SK-N-SH (cell line): ENCODE measurements at regions not wholly inside any gene's neighbourhood (a gene's known extent, or its start where the extent isn't known, plus 50 kb on each side); places are given as distances from the start of the nearest gene placed in this dataset.

Experiments used
- CTCF ChIA-PET: fragments of 300-600, 350-600 bp; formaldehyde crosslinking; extraction: SDS; loops from one replicate; lab custom pipeline; 2021; lab: Yijun Ruan, JAX
- POLR2A ChIA-PET: fragments of 350-600 bp; sonication (Branson Sonifier 250); formaldehyde crosslinking; extraction: SDS; loops from one replicate; lab custom pipeline; 2020; ENCODE audit warnings: antibody characterized with exemption, inconsistent platforms; lab: Yijun Ruan, JAX
- DNase-seq: peaks from one replicate; pipeline ENCODE4 v3.0.0; 2012
- H2AFZ ChIP-seq: fragments of 200-600 bp; sonication (generic); 2 replicates; pipeline ENCODE4 v1.8.1; 2016; ENCODE audit warnings: antibody characterized with exemption, mild to moderate bottlenecking, low read depth
- H3F3A ChIP-seq: fragments of 200-600 bp; sonication (generic); replicated peaks from 2 replicates; pipeline ENCODE3; 2016; ENCODE audit warnings: antibody characterized with exemption, mild to moderate bottlenecking; ENCODE audit not compliant: insufficient read depth
- H3K27ac ChIP-seq, 2 experiments: fragments of 200-500 bp in 1 of 2; fragments of 200-600 bp in 1 of 2; sonication (Bioruptor generic) in 1 of 2; sonication (generic), shearing (Covaris generic) in 1 of 2; 2 replicates each; pipeline versions ENCODE4 v1.5.1 to v1.6.1; 2014 to 2016; ENCODE audit warnings: low read depth in 2 of 2, inconsistent platforms in 1 of 2, low read length in 1 of 2, mild to moderate bottlenecking in 1 of 2, mixed read lengths in 1 of 2
- H3K27me3 ChIP-seq: fragments of 200-600 bp; sonication (generic), shearing (Covaris generic); 2 replicates; pipeline ENCODE4 v1.6.1; 2016; ENCODE audit warnings: mixed run types; ENCODE audit not compliant: insufficient read depth
- H3K36me3 ChIP-seq, 2 experiments: fragments of 200-500 bp in 1 of 2; fragments of 200-600 bp in 1 of 2; sonication (Bioruptor generic) in 1 of 2; sonication (generic) in 1 of 2; replicated peaks in 1 of 2; 2 replicates each; pipeline versions ENCODE3 to v1.5.1; 2014 to 2016; ENCODE audit warnings: low read length in 1 of 2, mild to moderate bottlenecking in 1 of 2; ENCODE audit not compliant: insufficient read depth in 2 of 2, control insufficient read depth in 1 of 2
- H3K4me1 ChIP-seq, 2 experiments: fragments of 200-500 bp in 1 of 2; fragments of 200-600 bp in 1 of 2; sonication (Bioruptor generic) in 1 of 2; sonication (generic), shearing (Covaris generic) in 1 of 2; 2 replicates each; pipeline versions ENCODE4 v1.5.1 to v1.6.1; 2014 to 2016; ENCODE audit warnings: low read depth in 1 of 2, low read length in 1 of 2, mixed run types in 1 of 2; ENCODE audit not compliant: insufficient read depth in 2 of 2, control insufficient read depth in 1 of 2
- H3K4me2 ChIP-seq: fragments of 200-600 bp; sonication (generic), shearing (Covaris generic); 2 replicates; pipeline ENCODE4 v1.6.1; 2017; ENCODE audit warnings: mixed run types
- H3K4me3 ChIP-seq, 2 experiments: fragments of 200-500 bp in 1 of 2; fragments of 200-600 bp in 1 of 2; sonication (Bioruptor generic) in 1 of 2; sonication (generic), shearing (Covaris generic) in 1 of 2; 2 replicates each; pipeline versions ENCODE4 v1.5.1 to v1.8.1; 2014 to 2016; ENCODE audit warnings: low read depth in 2 of 2, inconsistent platforms in 1 of 2, low read length in 1 of 2, mild to moderate bottlenecking in 1 of 2, mixed read lengths in 1 of 2, moderate library complexity in 1 of 2
- H3K79me2 ChIP-seq: fragments of 200-600 bp; sonication (generic); 2 replicates; pipeline ENCODE4 v1.8.1; 2017; ENCODE audit warnings: mild to moderate bottlenecking; ENCODE audit not compliant: insufficient read depth
- H3K9ac ChIP-seq: fragments of 200-600 bp; sonication (generic); 2 replicates; pipeline ENCODE4 v1.6.1; 2017; ENCODE audit warnings: mixed run types
- H3K9me2 ChIP-seq: fragments of 200-600 bp; sonication (generic); 2 replicates; pipeline ENCODE4 v1.6.1; 2017; ENCODE audit warnings: mixed run types
- H3K9me3 ChIP-seq: fragments of 200-600 bp; sonication (generic); 2 replicates; pipeline ENCODE4 v1.6.1; 2017; ENCODE audit warnings: mixed run types, mild to moderate bottlenecking, moderate library complexity
- H4K20me1 ChIP-seq: fragments of 200-600 bp; sonication (generic); 2 replicates; pipeline ENCODE4 v1.6.1; 2017; ENCODE audit warnings: mild to moderate bottlenecking, mixed run types; ENCODE audit not compliant: insufficient read depth
- CHD2 ChIP-seq: fragments of 150-350 bp; IDR thresholded peaks from 2 replicates; pipeline ENCODE4 v1.6.1; 2018; ENCODE audit warnings: low read length; ENCODE audit not compliant: partially characterized antibody
- EP300 ChIP-seq, 2 experiments: IDR thresholded peaks; 2 replicates each; pipeline versions ENCODE4 v1.4.0 to v1.6.1; 2012; ENCODE audit warnings: borderline replicate concordance in 1 of 2, low read depth in 1 of 2, low read length in 1 of 2
- FOSL2 ChIP-seq: IDR thresholded peaks from 2 replicates; pipeline ENCODE4 v1.4.0; 2012; ENCODE audit warnings: low read depth, mild to moderate bottlenecking, moderate library complexity, borderline replicate concordance
- GATA2 ChIP-seq: sonication (generic); formaldehyde crosslinking; IDR thresholded peaks from 2 replicates; pipeline ENCODE4 v1.5.0; 2020; ENCODE audit warnings: mild to moderate bottlenecking, missing genetic modification reagents
- POLR2AphosphoS5 ChIP-seq: IDR thresholded peaks from 2 replicates; pipeline ENCODE4 v1.6.1; 2012; ENCODE audit warnings: low read depth, low read length
- RAD21 ChIP-seq: IDR thresholded peaks from 2 replicates; pipeline ENCODE4 v1.6.1; 2012; ENCODE audit warnings: mild to moderate bottlenecking, low read length
- RCOR1 ChIP-seq: fragments of 150-350 bp; IDR thresholded peaks from 2 replicates; pipeline ENCODE4 v1.6.1; 2017; ENCODE audit warnings: antibody characterized with exemption, low read length
- RXRA ChIP-seq: IDR thresholded peaks from 2 replicates; pipeline ENCODE4 v1.4.0; 2012; ENCODE audit warnings: low read depth, mild to moderate bottlenecking, borderline replicate concordance
- SMC3 ChIP-seq: IDR thresholded peaks from 2 replicates; pipeline ENCODE4 v1.6.1; 2012; ENCODE audit warnings: low read depth, low read length, improper control_type of control experiment
- TAF1 ChIP-seq: IDR thresholded peaks from 2 replicates; pipeline ENCODE4 v1.6.1; 2012; ENCODE audit warnings: low read depth, mild to moderate bottlenecking, low read length, moderate library complexity, borderline replicate concordance
- TCF12 ChIP-seq: IDR thresholded peaks from 2 replicates; pipeline ENCODE4 v1.4.0; 2012
- TEAD4 ChIP-seq: IDR thresholded peaks from 2 replicates; pipeline ENCODE4 v1.4.0; 2012; ENCODE audit warnings: mild to moderate bottlenecking, borderline replicate concordance; ENCODE audit not compliant: insufficient read depth
- WGBS: methylation state at CpG from one replicate; pipeline ENCODE4 v1.1.6; 2017; ENCODE audit warnings: low lambda C conversion rate; 5-methylcytosine and 5-hydroxymethylcytosine counted together
- TF ChIP-seq, protein P1 (sequence below): IDR thresholded peaks from 2 replicates; pipeline ENCODE4 v1.4.0; 2012; ENCODE audit warnings: low read depth, borderline replicate concordance
- TF ChIP-seq, protein P2 (sequence below): fragments of 150-350 bp; IDR thresholded peaks from 2 replicates; pipeline ENCODE4 v1.6.1; 2016; ENCODE audit warnings: mild to moderate bottlenecking, low read depth, low read length
- TF ChIP-seq, protein P3 (sequence below): fragments of 200-600 bp; sonication (generic); IDR thresholded peaks from 2 replicates; pipeline ENCODE4 v1.6.1; 2017; ENCODE audit warnings: antibody characterized with exemption, mild to moderate bottlenecking, moderate library complexity

DNA sequence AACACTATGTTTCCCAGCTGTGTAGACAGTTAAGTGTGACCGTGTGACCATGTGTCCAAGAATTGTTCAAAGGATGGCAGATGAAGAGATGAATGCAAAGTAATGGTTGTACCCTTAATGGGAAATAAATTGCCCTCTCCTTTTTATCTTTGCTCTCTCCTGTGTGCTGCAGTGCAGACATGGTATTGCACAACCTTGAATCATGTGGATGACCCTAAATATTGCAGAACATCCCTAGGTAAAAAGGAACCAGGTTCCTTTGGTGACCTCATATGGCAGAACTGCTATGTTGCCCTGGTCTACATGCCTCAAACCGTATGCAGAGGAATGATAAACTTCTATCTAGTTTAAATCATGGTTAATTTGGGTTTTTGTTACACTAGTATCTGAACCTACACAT, 81.7 kb upstream of the CTNND2 start:
- Histone ChIP-seq H3K9me2 (no peaks in the 10 kb centered on the region), H3F3A (no peaks in the 10 kb centered on the region), H3K79me2 (no peaks in the 10 kb centered on the region), H2AFZ (no peak overlapping the region), H3K4me2 (no peak overlapping the region), H3K4me3 (no peak overlapping the region), H3K9ac (no peak overlapping the region), H3K27ac (no peak overlapping the region), H3K36me3 (no peaks in the 10 kb centered on the region), H3K27me3 (no peaks in the 10 kb centered on the region), H3K4me1 (no peaks in the 10 kb centered on the region), H4K20me1 (no peaks in the 10 kb centered on the region), H3K9me3 (no peaks in the 10 kb centered on the region)
- no peak for DNase-seq
- POLR2A ChIA-PET: no interaction called here
- TF ChIP-seq RAD21: no peak
- TF ChIP-seq RCOR1: no peak
- TF ChIP-seq, protein P1, sequence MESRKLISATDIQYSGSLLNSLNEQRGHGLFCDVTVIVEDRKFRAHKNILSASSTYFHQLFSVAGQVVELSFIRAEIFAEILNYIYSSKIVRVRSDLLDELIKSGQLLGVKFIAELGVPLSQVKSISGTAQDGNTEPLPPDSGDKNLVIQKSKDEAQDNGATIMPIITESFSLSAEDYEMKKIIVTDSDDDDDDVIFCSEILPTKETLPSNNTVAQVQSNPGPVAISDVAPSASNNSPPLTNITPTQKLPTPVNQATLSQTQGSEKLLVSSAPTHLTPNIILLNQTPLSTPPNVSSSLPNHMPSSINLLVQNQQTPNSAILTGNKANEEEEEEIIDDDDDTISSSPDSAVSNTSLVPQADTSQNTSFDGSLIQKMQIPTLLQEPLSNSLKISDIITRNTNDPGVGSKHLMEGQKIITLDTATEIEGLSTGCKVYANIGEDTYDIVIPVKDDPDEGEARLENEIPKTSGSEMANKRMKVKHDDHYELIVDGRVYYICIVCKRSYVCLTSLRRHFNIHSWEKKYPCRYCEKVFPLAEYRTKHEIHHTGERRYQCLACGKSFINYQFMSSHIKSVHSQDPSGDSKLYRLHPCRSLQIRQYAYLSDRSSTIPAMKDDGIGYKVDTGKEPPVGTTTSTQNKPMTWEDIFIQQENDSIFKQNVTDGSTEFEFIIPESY: no peak
- no peak for TF ChIP-seq TEAD4
- TF ChIP-seq, protein P2, sequence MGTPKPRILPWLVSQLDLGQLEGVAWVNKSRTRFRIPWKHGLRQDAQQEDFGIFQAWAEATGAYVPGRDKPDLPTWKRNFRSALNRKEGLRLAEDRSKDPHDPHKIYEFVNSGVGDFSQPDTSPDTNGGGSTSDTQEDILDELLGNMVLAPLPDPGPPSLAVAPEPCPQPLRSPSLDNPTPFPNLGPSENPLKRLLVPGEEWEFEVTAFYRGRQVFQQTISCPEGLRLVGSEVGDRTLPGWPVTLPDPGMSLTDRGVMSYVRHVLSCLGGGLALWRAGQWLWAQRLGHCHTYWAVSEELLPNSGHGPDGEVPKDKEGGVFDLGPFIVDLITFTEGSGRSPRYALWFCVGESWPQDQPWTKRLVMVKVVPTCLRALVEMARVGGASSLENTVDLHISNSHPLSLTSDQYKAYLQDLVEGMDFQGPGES: no peak
- TF ChIP-seq EP300 (IDR thresholded peaks at IDR 0.05; ENCODE audit: borderline replicate concordance in 1 of 2, low read depth in 1 of 2, low read length in 1 of 2): no peak
- no peak for TF ChIP-seq GATA2 (CRISPR knock-in tag)
- TF ChIP-seq RXRA: no peak
- no peak for TF ChIP-seq POLR2AphosphoS5
- TF ChIP-seq SMC3: no peak
- TF ChIP-seq TCF12: no peak
- no peak for TF ChIP-seq FOSL2
- TF ChIP-seq TAF1: no peak
- no peak for TF ChIP-seq CHD2
- WGBS: 0% methylated on average over 2 of the region's 2 CpGs
- CTCF ChIA-PET: no interaction called here

DNA sequence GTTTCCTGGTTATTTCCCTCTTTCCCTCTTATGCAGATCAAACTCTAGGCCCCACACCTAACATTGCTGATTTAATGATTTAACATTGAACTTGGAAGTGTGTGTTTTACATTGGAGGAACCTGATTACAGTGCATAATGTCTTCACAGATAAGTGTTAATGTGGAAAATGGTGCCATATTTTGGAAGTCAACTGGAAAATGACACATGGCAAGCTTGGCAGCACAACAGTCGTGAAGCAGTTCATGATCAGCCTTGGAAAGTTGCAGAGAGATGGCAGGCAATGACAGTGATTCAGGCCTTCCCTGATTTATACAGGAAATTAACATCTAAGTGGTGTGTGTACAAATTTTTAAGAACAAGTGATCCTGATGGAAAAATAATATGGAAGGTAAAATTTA, 80.0 kb upstream of the CTNND2 start:
- H3K9me3 ChIP-seq: no peaks in the 10 kb centered on the region
- H3K79me2 ChIP-seq: no peaks in the 10 kb centered on the region
- no peak overlapping the region for H3K4me3 ChIP-seq
- H3K4me2 ChIP-seq: no peak overlapping the region
- no peaks in the 10 kb centered on the region for H3K27me3 ChIP-seq
- TF ChIP-seq, protein P2: no peak
- TF ChIP-seq, protein P3, sequence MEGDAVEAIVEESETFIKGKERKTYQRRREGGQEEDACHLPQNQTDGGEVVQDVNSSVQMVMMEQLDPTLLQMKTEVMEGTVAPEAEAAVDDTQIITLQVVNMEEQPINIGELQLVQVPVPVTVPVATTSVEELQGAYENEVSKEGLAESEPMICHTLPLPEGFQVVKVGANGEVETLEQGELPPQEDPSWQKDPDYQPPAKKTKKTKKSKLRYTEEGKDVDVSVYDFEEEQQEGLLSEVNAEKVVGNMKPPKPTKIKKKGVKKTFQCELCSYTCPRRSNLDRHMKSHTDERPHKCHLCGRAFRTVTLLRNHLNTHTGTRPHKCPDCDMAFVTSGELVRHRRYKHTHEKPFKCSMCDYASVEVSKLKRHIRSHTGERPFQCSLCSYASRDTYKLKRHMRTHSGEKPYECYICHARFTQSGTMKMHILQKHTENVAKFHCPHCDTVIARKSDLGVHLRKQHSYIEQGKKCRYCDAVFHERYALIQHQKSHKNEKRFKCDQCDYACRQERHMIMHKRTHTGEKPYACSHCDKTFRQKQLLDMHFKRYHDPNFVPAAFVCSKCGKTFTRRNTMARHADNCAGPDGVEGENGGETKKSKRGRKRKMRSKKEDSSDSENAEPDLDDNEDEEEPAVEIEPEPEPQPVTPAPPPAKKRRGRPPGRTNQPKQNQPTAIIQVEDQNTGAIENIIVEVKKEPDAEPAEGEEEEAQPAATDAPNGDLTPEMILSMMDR: no peak
- no peak for TF ChIP-seq FOSL2
- H3K9ac ChIP-seq: no peak overlapping the region
- ChIA-PET CTCF (no interaction called here), POLR2A (no interaction called here)
- no peaks in the 10 kb centered on the region for H3K9me2 ChIP-seq
- no peak overlapping the region for H2AFZ ChIP-seq
- H3K4me1 ChIP-seq: no peaks in the 10 kb centered on the region
- H3K27ac ChIP-seq: no peak overlapping the region
- WGBS: 0% methylated on average over 1 of the region's 1 CpG
- H4K20me1 ChIP-seq: no peaks in the 10 kb centered on the region
- H3F3A ChIP-seq: no peaks in the 10 kb centered on the region
- H3K36me3 ChIP-seq: no peaks in the 10 kb centered on the region
- DNase-seq: no peak
